HepG2 (cell line): ENCODE measurements at regions not wholly inside any gene's neighbourhood (a gene's known extent, or its start where the extent isn't known, plus 50 kb on each side); places are given as distances from the start of the nearest gene placed in this dataset.

Experiments
- CTCF ChIP-seq: sonication (generic); formaldehyde crosslinking; IDR thresholded peaks from 2 replicates; pipeline ENCODE4 v1.5.0; 2020; ENCODE audit warnings: mild to moderate bottlenecking, missing genetic modification reagents, moderate library complexity
- NCOA1 ChIP-seq: sonication (generic); formaldehyde crosslinking; IDR thresholded peaks from 2 replicates; pipeline ENCODE4 v1.9.0; 2021; ENCODE audit warnings: missing genetic modification reagents
- PCBP1 ChIP-seq: fragments of 200-400 bp; formaldehyde crosslinking; IDR thresholded peaks from 2 replicates; pipeline ENCODE4 v1.6.1; 2017; ENCODE audit warnings: mild to moderate bottlenecking, low read depth, low read length, borderline replicate concordance
- PRDM15 ChIP-seq: sonication (generic); formaldehyde crosslinking; IDR thresholded peaks from 2 replicates; pipeline ENCODE4 v1.4.0; 2020; ENCODE audit warnings: missing genetic modification reagents
- ZBTB7A ChIP-seq: sonication (generic); formaldehyde crosslinking; IDR thresholded peaks from 2 replicates; pipeline ENCODE4 v1.8.0; 2022; ENCODE audit warnings: mild to moderate bottlenecking, missing genetic modification reagents
- ZFP62 ChIP-seq: sonication (generic); formaldehyde crosslinking; IDR thresholded peaks from 2 replicates; pipeline ENCODE4 v1.4.0; 2020; ENCODE audit warnings: missing genetic modification reagents
- ZNF260 ChIP-seq: sonication (generic); formaldehyde crosslinking; IDR thresholded peaks from 2 replicates; pipeline ENCODE4 v1.4.0; 2020; ENCODE audit warnings: missing genetic modification reagents, low read depth, mild to moderate bottlenecking, borderline replicate concordance
- ZNF616 ChIP-seq: sonication (generic); formaldehyde crosslinking; IDR thresholded peaks from 2 replicates; pipeline ENCODE4 v1.5.0; 2020; ENCODE audit warnings: low read depth, mild to moderate bottlenecking, missing genetic modification reagents
- ZNF639 ChIP-seq: conservative IDR thresholded peaks from 2 replicates; pipeline ENCODE4 v1.6.1; 2018; ENCODE audit warnings: missing genetic modification reagents

GRCh38 chr14:54216827-54217226, 180.0 kb upstream of the CDKN3 start:
- no peak for TF ChIP-seq PRDM15 (CRISPR knock-in tag)
- TF ChIP-seq ZNF616 (CRISPR knock-in tag), result no peak
- no peak for TF ChIP-seq CTCF
- no peak for TF ChIP-seq ZFP62 (CRISPR knock-in tag)
- no peak for TF ChIP-seq PCBP1
- TF ChIP-seq NCOA1 (CRISPR knock-in tag), result no peak
- TF ChIP-seq ZNF639 (CRISPR knock-in tag), result no peak
- TF ChIP-seq ZNF260 (CRISPR knock-in tag), result no peak
- no peak for TF ChIP-seq ZBTB7A (CRISPR knock-in tag)
